ENCODE measurements at regions not wholly inside any gene's neighbourhood (a gene's known extent, or its start where the extent isn't known, plus 50 kb on each side); places are given as distances from the start of the nearest gene placed in this dataset.

DNA sequence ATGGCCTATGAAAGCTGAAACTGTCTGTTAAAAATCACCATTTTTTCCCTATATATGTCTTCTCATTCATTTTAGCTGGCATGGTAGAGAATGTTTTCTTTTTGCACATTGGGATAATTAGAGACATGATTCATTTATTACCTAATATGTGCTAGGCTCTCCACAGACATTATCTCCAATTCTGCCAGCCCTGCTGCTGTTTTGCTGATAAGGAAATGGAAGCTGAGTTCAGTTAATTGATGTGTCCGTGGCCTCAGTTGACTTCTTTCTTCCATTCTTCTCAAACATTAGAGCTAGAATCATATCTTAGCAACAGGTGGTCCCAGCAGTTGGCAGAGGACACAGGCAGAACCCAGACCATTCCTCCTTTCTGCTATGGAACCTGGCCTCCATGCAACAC is 644.1 kb upstream of the CITED2 start:
- no peak overlapping the region for H3K27ac ChIP-seq (ENCODE audit: low read depth, low read length, poor library complexity, severe bottlenecking)
- no peaks in the 10 kb centered on the region for H3K9me2 ChIP-seq (ENCODE audit: low read depth, low read length)
- H3K4me2 ChIP-seq (ENCODE audit: low read length): no peak overlapping the region
- no peaks in the 10 kb centered on the region for H3F3A ChIP-seq (ENCODE audit: insufficient read depth, low read length)
- no peaks in the 10 kb centered on the region for H3K27me3 ChIP-seq (ENCODE audit: insufficient read depth, low read length)
- H3K9me3 ChIP-seq (ENCODE audit: low read length): no peaks in the 10 kb centered on the region
- H3K79me2 ChIP-seq (ENCODE audit: insufficient read depth, low read length): no peaks in the 10 kb centered on the region
- TF ChIP-seq, protein P1, sequence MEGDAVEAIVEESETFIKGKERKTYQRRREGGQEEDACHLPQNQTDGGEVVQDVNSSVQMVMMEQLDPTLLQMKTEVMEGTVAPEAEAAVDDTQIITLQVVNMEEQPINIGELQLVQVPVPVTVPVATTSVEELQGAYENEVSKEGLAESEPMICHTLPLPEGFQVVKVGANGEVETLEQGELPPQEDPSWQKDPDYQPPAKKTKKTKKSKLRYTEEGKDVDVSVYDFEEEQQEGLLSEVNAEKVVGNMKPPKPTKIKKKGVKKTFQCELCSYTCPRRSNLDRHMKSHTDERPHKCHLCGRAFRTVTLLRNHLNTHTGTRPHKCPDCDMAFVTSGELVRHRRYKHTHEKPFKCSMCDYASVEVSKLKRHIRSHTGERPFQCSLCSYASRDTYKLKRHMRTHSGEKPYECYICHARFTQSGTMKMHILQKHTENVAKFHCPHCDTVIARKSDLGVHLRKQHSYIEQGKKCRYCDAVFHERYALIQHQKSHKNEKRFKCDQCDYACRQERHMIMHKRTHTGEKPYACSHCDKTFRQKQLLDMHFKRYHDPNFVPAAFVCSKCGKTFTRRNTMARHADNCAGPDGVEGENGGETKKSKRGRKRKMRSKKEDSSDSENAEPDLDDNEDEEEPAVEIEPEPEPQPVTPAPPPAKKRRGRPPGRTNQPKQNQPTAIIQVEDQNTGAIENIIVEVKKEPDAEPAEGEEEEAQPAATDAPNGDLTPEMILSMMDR (IDR thresholded peaks at IDR 0.05; ENCODE audit: low read length): no peak
- TF ChIP-seq EZH2 (IDR thresholded peaks at IDR 0.05; ENCODE audit: borderline replicate concordance, low read length): no peak
- H3K36me3 ChIP-seq (ENCODE audit: insufficient read depth, low read length): no peaks in the 10 kb centered on the region
- H3K4me3 ChIP-seq (ENCODE audit: low read depth, low read length, poor library complexity, severe bottlenecking): no peak overlapping the region
- H2AFZ ChIP-seq (ENCODE audit: low read length): no peak overlapping the region
- no peaks in the 10 kb centered on the region for H3K4me1 ChIP-seq (ENCODE audit: insufficient read depth, low read length, severe bottlenecking)
- H3K9ac ChIP-seq (ENCODE audit: low read length): no peak overlapping the region
- H4K20me1 ChIP-seq (ENCODE audit: insufficient read depth, low read length): no peaks in the 10 kb centered on the region

DNA sequence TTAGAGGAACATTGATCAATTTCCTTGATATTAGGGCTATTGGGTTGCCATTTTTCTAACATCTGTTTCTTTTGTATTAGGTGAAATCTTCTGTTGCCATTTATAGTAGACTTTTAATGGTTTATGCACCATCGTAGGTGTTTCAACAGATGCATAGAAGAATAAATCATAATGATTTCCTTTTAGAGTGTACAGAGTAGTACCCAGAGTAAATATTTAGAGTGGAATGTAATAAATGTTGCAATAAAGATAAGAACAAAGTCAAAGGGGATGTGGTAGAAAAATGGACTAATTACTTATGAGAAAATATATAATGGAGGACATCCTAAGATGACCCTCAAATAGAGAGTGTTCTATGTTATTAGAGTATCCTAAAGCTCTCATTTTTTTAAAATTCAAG is 643.0 kb upstream of the CITED2 start:
- no peaks in the 10 kb centered on the region for H3K36me3 ChIP-seq (ENCODE audit: insufficient read depth, low read length)
- H3F3A ChIP-seq (ENCODE audit: insufficient read depth, low read length): no peaks in the 10 kb centered on the region
- no peaks in the 10 kb centered on the region for H3K27me3 ChIP-seq (ENCODE audit: insufficient read depth, low read length)
- no peak overlapping the region for H3K4me2 ChIP-seq (ENCODE audit: low read length)
- no peak overlapping the region for H2AFZ ChIP-seq (ENCODE audit: low read length)
- H4K20me1 ChIP-seq (ENCODE audit: insufficient read depth, low read length): no peaks in the 10 kb centered on the region
- H3K9ac ChIP-seq (ENCODE audit: low read length): no peak overlapping the region
- TF ChIP-seq EZH2 (IDR thresholded peaks at IDR 0.05; ENCODE audit: borderline replicate concordance, low read length): no peak
- TF ChIP-seq, protein P1 (IDR thresholded peaks at IDR 0.05; ENCODE audit: low read length): no peak
- no peaks in the 10 kb centered on the region for H3K4me1 ChIP-seq (ENCODE audit: insufficient read depth, low read length, severe bottlenecking)
- H3K9me3 ChIP-seq (ENCODE audit: low read length): no peaks in the 10 kb centered on the region
- no peaks in the 10 kb centered on the region for H3K79me2 ChIP-seq (ENCODE audit: insufficient read depth, low read length)
- H3K9me2 ChIP-seq (ENCODE audit: low read depth, low read length): no peaks in the 10 kb centered on the region
- no peak overlapping the region for H3K4me3 ChIP-seq (ENCODE audit: low read depth, low read length, poor library complexity, severe bottlenecking)
- H3K27ac ChIP-seq (ENCODE audit: low read depth, low read length, poor library complexity, severe bottlenecking): no peak overlapping the region

DNA sequence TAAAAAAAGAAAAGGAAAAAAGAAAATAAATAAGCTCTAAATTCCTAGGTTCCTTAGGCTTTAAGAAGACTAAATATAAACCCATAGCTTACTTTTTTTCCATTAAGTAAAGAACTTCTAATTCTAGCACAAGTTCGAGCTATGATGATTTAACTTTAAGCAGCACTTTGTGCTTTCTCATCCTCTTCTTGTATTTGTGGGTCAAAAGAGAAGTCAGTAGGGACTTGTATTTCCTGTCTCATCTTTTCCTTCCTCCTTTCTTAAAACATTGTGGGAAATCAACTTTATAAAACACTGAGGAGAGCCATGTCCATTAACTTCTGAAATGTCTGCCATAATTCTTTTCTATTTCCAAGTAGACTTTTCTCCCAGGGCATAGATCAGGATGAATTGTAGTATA is 637.7 kb upstream of the CITED2 start:
- Histone ChIP-seq H3K9me2 (ENCODE audit: low read depth, low read length) (no peaks in the 10 kb centered on the region), H2AFZ (ENCODE audit: low read length) (no peak overlapping the region), H3K9ac (ENCODE audit: low read length) (no peak overlapping the region), H3K27ac (ENCODE audit: low read depth, low read length, poor library complexity, severe bottlenecking) (no peak overlapping the region), H3K4me2 (ENCODE audit: low read length) (no peak overlapping the region), H3K79me2 (ENCODE audit: insufficient read depth, low read length) (no peaks in the 10 kb centered on the region), H4K20me1 (ENCODE audit: insufficient read depth, low read length) (no peaks in the 10 kb centered on the region), H3K27me3 (ENCODE audit: insufficient read depth, low read length) (no peaks in the 10 kb centered on the region), H3K4me3 (ENCODE audit: low read depth, low read length, poor library complexity, severe bottlenecking) (no peak overlapping the region), H3K4me1 (ENCODE audit: insufficient read depth, low read length, severe bottlenecking) (no peaks in the 10 kb centered on the region), H3K36me3 (ENCODE audit: insufficient read depth, low read length) (no peaks in the 10 kb centered on the region), H3K9me3 (ENCODE audit: low read length) (no peaks in the 10 kb centered on the region), H3F3A (ENCODE audit: insufficient read depth, low read length) (no peaks in the 10 kb centered on the region)
- no peak for TF ChIP-seq EZH2 (IDR thresholded peaks at IDR 0.05; ENCODE audit: borderline replicate concordance, low read length)
- TF ChIP-seq, protein P1 (IDR thresholded peaks at IDR 0.05; ENCODE audit: low read length): no peak
